ENCODE measurements at regions not wholly inside any gene's neighbourhood (a gene's known extent, or its start where the extent isn't known, plus 50 kb on each side); places are given as distances from the start of the nearest gene placed in this dataset.

GRCh38 chr2:211133766-211134165 is 577.4 kb downstream of the CPS1 start:
- TF ChIP-seq GATA1 (IDR thresholded peaks at IDR 0.05; ENCODE audit: low read depth, low read length), result no peak
- no peak for TF ChIP-seq POLR2A (IDR thresholded peaks at IDR 0.05; ENCODE audit: low read length)
- DNase-seq, result peak in 1 of 2 experiments; percentile 36

- no peak for DNase-seq
- TF ChIP-seq GATA1 (IDR thresholded peaks at IDR 0.05; ENCODE audit: low read depth, low read length) (no peak), POLR2A (IDR thresholded peaks at IDR 0.05; ENCODE audit: low read length) (no peak)
Observed at GRCh38 chr2:211138551-211138950, 582.2 kb downstream of the CPS1 start.

- no peak for DNase-seq
- no peak for TF ChIP-seq POLR2A (IDR thresholded peaks at IDR 0.05; ENCODE audit: low read length)
- TF ChIP-seq GATA1 (IDR thresholded peaks at IDR 0.05; ENCODE audit: low read depth, low read length), result no peak
Observed at GRCh38 chr2:211141646-211142045, 585.2 kb downstream of the CPS1 start.

- peak in 1 of 2 experiments; percentile 8 for DNase-seq
- TF ChIP-seq GATA1 (IDR thresholded peaks at IDR 0.05; ENCODE audit: low read depth, low read length) (no peak), POLR2A (IDR thresholded peaks at IDR 0.05; ENCODE audit: low read length) (no peak)
Observed at GRCh38 chr2:211144078-211144477, 587.7 kb downstream of the CPS1 start.

- no peak for TF ChIP-seq POLR2A (IDR thresholded peaks at IDR 0.05; ENCODE audit: low read length)
- TF ChIP-seq GATA1 (IDR thresholded peaks at IDR 0.05; ENCODE audit: low read depth, low read length), result no peak
- no peak for DNase-seq
Observed at GRCh38 chr2:211144974-211145665, 588.7 kb downstream of the CPS1 start.

GRCh38 chr2:211149731-211150130 is 593.3 kb downstream of the CPS1 start:
- TF ChIP-seq GATA1 (IDR thresholded peaks at IDR 0.05; ENCODE audit: low read depth, low read length) (no peak), POLR2A (IDR thresholded peaks at IDR 0.05; ENCODE audit: low read length) (no peak)
- no peak for DNase-seq

GRCh38 chr2:211157211-211157610 is 600.8 kb downstream of the CPS1 start:
- TF ChIP-seq GATA1 (IDR thresholded peaks at IDR 0.05; ENCODE audit: low read depth, low read length) (no peak), POLR2A (IDR thresholded peaks at IDR 0.05; ENCODE audit: low read length) (no peak)
- no peak for DNase-seq

GRCh38 chr2:211157856-211158463 is 601.6 kb downstream of the CPS1 start:
- DNase-seq, result peak; percentile 65 to 81
- TF ChIP-seq GATA1 (IDR thresholded peaks at IDR 0.05; ENCODE audit: low read depth, low read length) (no peak), POLR2A (IDR thresholded peaks at IDR 0.05; ENCODE audit: low read length) (no peak)

GRCh38 chr2:211159972-211160371 is 603.6 kb downstream of the CPS1 start:
- TF ChIP-seq POLR2A (IDR thresholded peaks at IDR 0.05; ENCODE audit: low read length), result no peak
- TF ChIP-seq GATA1 (IDR thresholded peaks at IDR 0.05; ENCODE audit: low read depth, low read length), result no peak
- no peak for DNase-seq

GRCh38 chr2:211161236-211161635 is 604.8 kb downstream of the CPS1 start:
- DNase-seq, result no peak
- TF ChIP-seq POLR2A (IDR thresholded peaks at IDR 0.05; ENCODE audit: low read length), result no peak
- TF ChIP-seq GATA1 (IDR thresholded peaks at IDR 0.05; ENCODE audit: low read depth, low read length), result no peak

GRCh38 chr2:211162911-211163310 is 606.5 kb downstream of the CPS1 start:
- DNase-seq, result no peak

GRCh38 chr2:211170843-211171242 is 614.4 kb downstream of the CPS1 start:
- DNase-seq, result no peak
- TF ChIP-seq GATA1 (IDR thresholded peaks at IDR 0.05; ENCODE audit: low read depth, low read length) (no peak), POLR2A (IDR thresholded peaks at IDR 0.05; ENCODE audit: low read length) (no peak)

More at GRCh38 chr2:211162911-211163310, 606.5 kb downstream of the CPS1 start:
- TF ChIP-seq GATA1 (IDR thresholded peaks at IDR 0.05; ENCODE audit: low read depth, low read length) (no peak), POLR2A (IDR thresholded peaks at IDR 0.05; ENCODE audit: low read length) (no peak)

GRCh38 chr2:211174021-211174420 is 617.6 kb downstream of the CPS1 start:
- no peak for DNase-seq
- TF ChIP-seq POLR2A (IDR thresholded peaks at IDR 0.05; ENCODE audit: low read length), result no peak
- TF ChIP-seq GATA1 (IDR thresholded peaks at IDR 0.05; ENCODE audit: low read depth, low read length), result no peak

GRCh38 chr2:211174631-211175030 is 618.2 kb downstream of the CPS1 start:
- DNase-seq, result no peak
- no peak for TF ChIP-seq GATA1 (IDR thresholded peaks at IDR 0.05; ENCODE audit: low read depth, low read length)
- TF ChIP-seq POLR2A (IDR thresholded peaks at IDR 0.05; ENCODE audit: low read length), result no peak

GRCh38 chr2:211175956-211176355 is 619.6 kb downstream of the CPS1 start:
- TF ChIP-seq POLR2A (IDR thresholded peaks at IDR 0.05; ENCODE audit: low read length) (no peak), GATA1 (IDR thresholded peaks at IDR 0.05; ENCODE audit: low read depth, low read length) (no peak)
- DNase-seq, result no peak
